Astrocyte (in vitro differentiated cells and primary cell): ENCODE measurements at regions not wholly inside any gene's neighbourhood (a gene's known extent, or its start where the extent isn't known, plus 50 kb on each side); places are given as distances from the start of the nearest gene placed in this dataset.

Source experiments
- DNase-seq: peaks from one replicate; pipeline ENCODE4 v3.0.0-alpha.2; 2010; ENCODE audit warnings: low read depth
- FAIRE-seq: peaks from 2 replicates; lab custom pipeline; 2011; peaks lifted over from hg19 to GRCh38; lab: Jason Lieb, UNC
- H2AFZ ChIP-seq: 2 replicates; pipeline ENCODE4 v1.6.0; 2012; ENCODE audit warnings: low read depth, low read length, inconsistent platforms
- H3K27ac ChIP-seq: 2 replicates; pipeline ENCODE4 v1.5.1; 2011; ENCODE audit warnings: low read depth, low read length, inconsistent platforms
- H3K27me3 ChIP-seq: 2 replicates; pipeline ENCODE4 v1.6.0; 2011; ENCODE audit warnings: low read length, inconsistent platforms; ENCODE audit not compliant: insufficient read depth
- H3K36me3 ChIP-seq: 2 replicates; pipeline ENCODE4 v1.5.1; 2011; ENCODE audit warnings: low read length, inconsistent platforms; ENCODE audit not compliant: insufficient read depth
- H3K4me1 ChIP-seq: 2 replicates; pipeline ENCODE4 v1.5.1; 2011; ENCODE audit warnings: low read length, inconsistent platforms; ENCODE audit not compliant: insufficient read depth
- H3K4me2 ChIP-seq: 2 replicates; pipeline ENCODE4 v1.6.0; 2012; ENCODE audit warnings: low read length, inconsistent platforms
- H3K4me3 ChIP-seq: 2 replicates; pipeline ENCODE4 v1.5.1; 2011; ENCODE audit warnings: low read depth, mild to moderate bottlenecking, low read length, inconsistent platforms; ENCODE audit not compliant: insufficient read depth
- H3K79me2 ChIP-seq: 2 replicates; pipeline ENCODE4 v1.6.0; 2012; ENCODE audit warnings: mild to moderate bottlenecking, low read length, inconsistent platforms; ENCODE audit not compliant: insufficient read depth
- H3K9ac ChIP-seq: 2 replicates; pipeline ENCODE4 v1.6.0; 2012; ENCODE audit warnings: mild to moderate bottlenecking, low read length, inconsistent platforms
- H3K9me3 ChIP-seq: 2 replicates; pipeline ENCODE4 v1.5.1; 2012; ENCODE audit warnings: low read depth, mild to moderate bottlenecking, low read length, inconsistent platforms; ENCODE audit not compliant: insufficient read depth
- H4K20me1 ChIP-seq: 2 replicates; pipeline ENCODE4 v1.6.0; 2012; ENCODE audit warnings: low read length, inconsistent platforms; ENCODE audit not compliant: insufficient read depth
- H3K27ac Mint-ChIP-seq: one replicate; pipeline ENCODE4 v1.8.0; 2021; ENCODE audit warnings: mild to moderate bottlenecking, mixed read lengths; ENCODE audit not compliant: unreplicated experiment
- H3K27me3 Mint-ChIP-seq: one replicate; pipeline ENCODE4 v1.8.0; 2021; ENCODE audit warnings: low read depth, mixed read lengths; ENCODE audit not compliant: unreplicated experiment
- H3K36me3 Mint-ChIP-seq: one replicate; pipeline ENCODE4 v1.8.0; 2021; ENCODE audit warnings: low read depth, mixed read lengths; ENCODE audit not compliant: unreplicated experiment
- H3K4me1 Mint-ChIP-seq: one replicate; pipeline ENCODE4 v1.8.0; 2021; ENCODE audit warnings: low read depth, mixed read lengths; ENCODE audit not compliant: unreplicated experiment
- H3K4me3 Mint-ChIP-seq: one replicate; pipeline ENCODE4 v1.8.0; 2021; ENCODE audit warnings: mild to moderate bottlenecking, moderate library complexity, mixed read lengths; ENCODE audit not compliant: unreplicated experiment
- H3K9me3 Mint-ChIP-seq: one replicate; pipeline ENCODE4 v1.8.0; 2021; ENCODE audit warnings: mild to moderate bottlenecking, mixed read lengths; ENCODE audit not compliant: unreplicated experiment
- EZH2 ChIP-seq: IDR thresholded peaks from 2 replicates; pipeline ENCODE4 v1.6.1; 2012; ENCODE audit warnings: mild to moderate bottlenecking, low read length, inconsistent platforms; ENCODE audit not compliant: insufficient read depth
- TF ChIP-seq, protein P1 (sequence below): IDR thresholded peaks from 2 replicates; pipeline ENCODE4 v1.5.1; 2011; ENCODE audit warnings: low read depth, mild to moderate bottlenecking, inconsistent platforms, low read length, moderate library complexity; ENCODE audit not compliant: insufficient read depth

DNA sequence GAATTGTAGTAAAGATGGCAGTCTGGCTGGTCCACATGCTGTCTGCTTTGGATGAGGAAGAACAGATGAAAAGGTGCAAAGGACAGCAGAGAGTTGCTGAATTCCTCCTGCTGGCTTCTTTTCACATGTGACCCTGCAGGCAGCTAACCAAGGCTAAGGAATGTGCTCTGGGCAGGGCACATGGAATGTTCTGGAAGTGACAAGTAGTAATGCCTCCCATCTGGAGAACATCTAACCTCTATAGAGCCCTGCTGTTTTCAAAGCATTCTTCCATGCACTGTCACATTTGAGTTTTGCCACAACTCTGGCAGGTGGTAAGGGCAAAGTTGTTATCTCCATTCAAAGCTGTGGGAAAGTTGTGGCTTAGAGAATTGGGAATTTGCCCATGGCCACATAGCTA is 208.8 kb downstream of the STK31 start:
- no peaks in the 10 kb centered on the region for H3K9me3 ChIP-seq
- TF ChIP-seq, protein P1, sequence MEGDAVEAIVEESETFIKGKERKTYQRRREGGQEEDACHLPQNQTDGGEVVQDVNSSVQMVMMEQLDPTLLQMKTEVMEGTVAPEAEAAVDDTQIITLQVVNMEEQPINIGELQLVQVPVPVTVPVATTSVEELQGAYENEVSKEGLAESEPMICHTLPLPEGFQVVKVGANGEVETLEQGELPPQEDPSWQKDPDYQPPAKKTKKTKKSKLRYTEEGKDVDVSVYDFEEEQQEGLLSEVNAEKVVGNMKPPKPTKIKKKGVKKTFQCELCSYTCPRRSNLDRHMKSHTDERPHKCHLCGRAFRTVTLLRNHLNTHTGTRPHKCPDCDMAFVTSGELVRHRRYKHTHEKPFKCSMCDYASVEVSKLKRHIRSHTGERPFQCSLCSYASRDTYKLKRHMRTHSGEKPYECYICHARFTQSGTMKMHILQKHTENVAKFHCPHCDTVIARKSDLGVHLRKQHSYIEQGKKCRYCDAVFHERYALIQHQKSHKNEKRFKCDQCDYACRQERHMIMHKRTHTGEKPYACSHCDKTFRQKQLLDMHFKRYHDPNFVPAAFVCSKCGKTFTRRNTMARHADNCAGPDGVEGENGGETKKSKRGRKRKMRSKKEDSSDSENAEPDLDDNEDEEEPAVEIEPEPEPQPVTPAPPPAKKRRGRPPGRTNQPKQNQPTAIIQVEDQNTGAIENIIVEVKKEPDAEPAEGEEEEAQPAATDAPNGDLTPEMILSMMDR, result no peak
- no peak for TF ChIP-seq EZH2
- no peak overlapping the region for H3K4me3 ChIP-seq
- DNase-seq, result peak; percentile 59
- no peaks in the 10 kb centered on the region for H3K36me3 ChIP-seq
- no peaks in the 10 kb centered on the region for H3K79me2 ChIP-seq
- H3K27ac ChIP-seq, result no peak overlapping the region
- no peaks in the 10 kb centered on the region for H4K20me1 ChIP-seq
- H3K27ac Mint-ChIP-seq, result no peak overlapping the region
- H3K27me3 Mint-ChIP-seq, result peaks cover 3% of the 10 kb centered on the region
- no peaks in the 10 kb centered on the region for H3K36me3 Mint-ChIP-seq
- no peak overlapping the region for H2AFZ ChIP-seq
- H3K9ac ChIP-seq, result no peak overlapping the region
- H3K4me1 ChIP-seq, result no peaks in the 10 kb centered on the region
- FAIRE-seq, result no peak
- H3K9me3 Mint-ChIP-seq, result peaks cover 2% of the 10 kb centered on the region
- peaks cover 8% of the 10 kb centered on the region for H3K4me1 Mint-ChIP-seq
- no peak overlapping the region for H3K4me3 Mint-ChIP-seq
- no peaks in the 10 kb centered on the region for H3K27me3 ChIP-seq
- no peak overlapping the region for H3K4me2 ChIP-seq

DNA sequence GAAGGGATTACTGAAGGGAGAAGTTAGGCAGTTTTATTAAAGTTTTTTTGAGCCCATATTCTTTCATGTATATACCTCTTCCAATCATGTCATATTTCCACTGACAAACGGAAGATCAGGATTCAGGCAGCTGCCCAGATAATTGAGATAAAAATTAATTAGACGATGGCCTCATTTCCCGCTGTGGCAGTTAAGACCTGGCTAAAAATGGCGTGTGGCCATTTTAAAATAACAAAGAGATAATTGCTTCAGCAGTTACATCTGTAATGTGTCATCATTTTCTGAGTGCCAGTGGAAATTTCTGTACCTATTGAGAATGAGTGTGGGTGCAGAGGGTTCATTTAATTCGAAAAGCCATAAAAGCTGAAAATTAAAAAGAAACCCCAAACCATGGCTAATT is 215.1 kb downstream of the STK31 start:
- H3K9me3 ChIP-seq, result no peaks in the 10 kb centered on the region
- H3K9ac ChIP-seq, result no peak overlapping the region
- Mint-ChIP-seq H3K4me3 (no peak overlapping the region), H3K27me3 (no peaks in the 10 kb centered on the region), H3K9me3 (peaks cover 1% of the 10 kb centered on the region), H3K36me3 (no peaks in the 10 kb centered on the region), H3K27ac (no peak overlapping the region), H3K4me1 (no peaks in the 10 kb centered on the region)
- H3K27ac ChIP-seq, result no peak overlapping the region
- H3K79me2 ChIP-seq, result no peaks in the 10 kb centered on the region
- no peak overlapping the region for H3K4me2 ChIP-seq
- no peaks in the 10 kb centered on the region for H3K4me1 ChIP-seq
- FAIRE-seq (no peak), DNase-seq (no peak)
- no peaks in the 10 kb centered on the region for H3K36me3 ChIP-seq
- TF ChIP-seq, protein P1, result no peak
- no peak for TF ChIP-seq EZH2
- no peak overlapping the region for H2AFZ ChIP-seq
- H3K4me3 ChIP-seq, result no peak overlapping the region
- no peaks in the 10 kb centered on the region for H3K27me3 ChIP-seq
- no peaks in the 10 kb centered on the region for H4K20me1 ChIP-seq

DNA sequence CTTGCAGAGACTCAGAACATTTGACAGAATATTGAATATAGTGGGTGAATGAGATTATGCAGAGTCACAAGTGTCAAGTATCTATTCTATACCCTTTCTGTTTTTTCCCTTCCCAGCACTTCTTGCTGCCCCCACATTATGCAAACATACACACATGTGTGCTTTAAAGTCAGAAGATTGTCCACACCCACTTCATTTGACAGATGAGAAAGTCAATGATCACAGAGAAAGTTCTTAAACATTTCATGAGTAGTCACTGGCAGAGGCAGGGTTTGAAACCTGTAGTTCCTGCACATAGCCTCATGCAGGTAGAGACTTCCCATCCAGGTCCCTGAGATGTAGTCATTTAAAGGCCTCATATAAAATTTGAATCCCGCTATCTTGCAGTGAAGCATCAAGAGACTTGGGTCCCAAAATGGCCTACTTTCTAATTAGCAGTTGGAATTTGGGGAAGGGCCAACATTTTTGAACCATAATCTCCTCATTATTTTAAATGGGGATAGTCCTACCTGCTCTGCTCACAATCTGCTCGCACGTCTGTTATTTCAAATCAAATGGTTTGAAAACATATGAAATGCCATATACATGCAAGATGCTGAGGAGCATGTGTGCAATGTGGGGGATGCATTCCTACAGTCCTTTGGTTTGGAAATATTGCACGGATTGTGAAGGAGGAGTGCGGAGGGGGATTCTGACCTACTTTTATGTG is 217.8 kb downstream of the STK31 start:
- peaks cover 1% of the 10 kb centered on the region for H3K9me3 Mint-ChIP-seq
- Histone ChIP-seq H3K9me3 (no peaks in the 10 kb centered on the region), H3K4me2 (no peak overlapping the region), H4K20me1 (no peaks in the 10 kb centered on the region), H3K36me3 (no peaks in the 10 kb centered on the region), H2AFZ (no peak overlapping the region), H3K27me3 (no peaks in the 10 kb centered on the region), H3K4me3 (no peak overlapping the region), H3K9ac (no peak overlapping the region), H3K79me2 (no peaks in the 10 kb centered on the region), H3K4me1 (no peaks in the 10 kb centered on the region), H3K27ac (no peak overlapping the region)
- H3K4me1 Mint-ChIP-seq, result no peaks in the 10 kb centered on the region
- no peak overlapping the region for H3K27ac Mint-ChIP-seq
- DNase-seq, result no peak
- H3K27me3 Mint-ChIP-seq, result no peaks in the 10 kb centered on the region
- no peak overlapping the region for H3K4me3 Mint-ChIP-seq
- no peaks in the 10 kb centered on the region for H3K36me3 Mint-ChIP-seq
- no peak for TF ChIP-seq EZH2
- TF ChIP-seq, protein P1, result no peak
- FAIRE-seq, result no peak
